ENCODE measurements at regions not wholly inside any gene's neighbourhood (a gene's known extent, or its start where the extent isn't known, plus 50 kb on each side); places are given as distances from the start of the nearest gene placed in this dataset.

GRCh38 chr1:37391211-37392011 is 83.0 kb upstream of the ZC3H12A start:
- no TSS peak for BruUV-seq (replicated peaks)
- CTCF ChIA-PET, result no interaction called here
- TF ChIP-seq, protein P1, sequence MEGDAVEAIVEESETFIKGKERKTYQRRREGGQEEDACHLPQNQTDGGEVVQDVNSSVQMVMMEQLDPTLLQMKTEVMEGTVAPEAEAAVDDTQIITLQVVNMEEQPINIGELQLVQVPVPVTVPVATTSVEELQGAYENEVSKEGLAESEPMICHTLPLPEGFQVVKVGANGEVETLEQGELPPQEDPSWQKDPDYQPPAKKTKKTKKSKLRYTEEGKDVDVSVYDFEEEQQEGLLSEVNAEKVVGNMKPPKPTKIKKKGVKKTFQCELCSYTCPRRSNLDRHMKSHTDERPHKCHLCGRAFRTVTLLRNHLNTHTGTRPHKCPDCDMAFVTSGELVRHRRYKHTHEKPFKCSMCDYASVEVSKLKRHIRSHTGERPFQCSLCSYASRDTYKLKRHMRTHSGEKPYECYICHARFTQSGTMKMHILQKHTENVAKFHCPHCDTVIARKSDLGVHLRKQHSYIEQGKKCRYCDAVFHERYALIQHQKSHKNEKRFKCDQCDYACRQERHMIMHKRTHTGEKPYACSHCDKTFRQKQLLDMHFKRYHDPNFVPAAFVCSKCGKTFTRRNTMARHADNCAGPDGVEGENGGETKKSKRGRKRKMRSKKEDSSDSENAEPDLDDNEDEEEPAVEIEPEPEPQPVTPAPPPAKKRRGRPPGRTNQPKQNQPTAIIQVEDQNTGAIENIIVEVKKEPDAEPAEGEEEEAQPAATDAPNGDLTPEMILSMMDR (IDR thresholded peaks at IDR 0.05; ENCODE audit: unreplicated experiment), result no peak

DNA sequence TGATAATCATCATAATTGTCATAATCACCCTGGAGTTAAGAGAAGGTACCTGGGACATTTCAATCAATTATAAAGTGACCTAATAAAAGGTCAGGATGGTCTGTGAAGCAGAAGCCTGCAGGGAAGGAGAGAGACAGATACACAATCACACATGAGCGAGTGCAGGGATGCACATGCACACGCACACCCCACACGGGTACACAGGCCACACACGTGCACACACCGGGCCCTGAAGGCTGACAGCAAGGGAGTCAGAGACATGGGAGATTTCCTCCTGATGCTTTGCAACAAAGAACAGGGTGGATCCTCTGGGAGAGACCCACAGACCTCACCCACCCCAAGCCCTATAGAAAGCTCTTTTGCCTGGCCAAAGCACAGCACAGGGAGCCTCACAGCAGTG is 82.3 kb upstream of the ZC3H12A start:
- Mint-ChIP-seq H3K4me3 (ENCODE audit: low read depth, unreplicated experiment) (no peak overlapping the region), H3K4me1 (ENCODE audit: low read depth, unreplicated experiment) (no peaks in the 10 kb centered on the region), H3K9me3 (ENCODE audit: low read depth, unreplicated experiment) (no peaks in the 10 kb centered on the region), H3K27me3 (ENCODE audit: unreplicated experiment) (peaks cover 77% of the 10 kb centered on the region), H3K36me3 (ENCODE audit: insufficient read depth, unreplicated experiment) (no peaks in the 10 kb centered on the region), H3K27ac (ENCODE audit: unreplicated experiment) (no peak overlapping the region)
- intact Hi-C loops (cut with micrococcal nuclease; ENCODE audit: unreplicated experiment), result no loop called here
- no TSS peak for BruUV-seq (replicated peaks)
- CTCF ChIA-PET, result no interaction called here
- no peak for DNase-seq
- TF ChIP-seq, protein P1 (IDR thresholded peaks at IDR 0.05; ENCODE audit: unreplicated experiment), result no peak

More at GRCh38 chr1:37391211-37392011, 83.0 kb upstream of the ZC3H12A start:
- H3K27me3 Mint-ChIP-seq (ENCODE audit: unreplicated experiment), result peaks cover 77% of the 10 kb centered on the region
- H3K4me1 Mint-ChIP-seq (ENCODE audit: low read depth, unreplicated experiment), result no peaks in the 10 kb centered on the region
- no peaks in the 10 kb centered on the region for H3K36me3 Mint-ChIP-seq (ENCODE audit: insufficient read depth, unreplicated experiment)
- no peak overlapping the region for H3K27ac Mint-ChIP-seq (ENCODE audit: unreplicated experiment)
- H3K4me3 Mint-ChIP-seq (ENCODE audit: low read depth, unreplicated experiment), result no peak overlapping the region
- intact Hi-C loops (cut with micrococcal nuclease; ENCODE audit: unreplicated experiment), result no loop called here
- DNase-seq, result peak; percentile 7
- H3K9me3 Mint-ChIP-seq (ENCODE audit: low read depth, unreplicated experiment), result no peaks in the 10 kb centered on the region

- no peaks in the 10 kb centered on the region for H3K36me3 Mint-ChIP-seq (ENCODE audit: insufficient read depth, unreplicated experiment)
- no peak overlapping the region for H3K27ac Mint-ChIP-seq (ENCODE audit: unreplicated experiment)
- no peak overlapping the region for H3K4me3 Mint-ChIP-seq (ENCODE audit: low read depth, unreplicated experiment)
- H3K4me1 Mint-ChIP-seq (ENCODE audit: low read depth, unreplicated experiment), result no peaks in the 10 kb centered on the region
- intact Hi-C loops (cut with micrococcal nuclease; ENCODE audit: unreplicated experiment), result no loop called here
- TF ChIP-seq, protein P1 (IDR thresholded peaks at IDR 0.05; ENCODE audit: unreplicated experiment), result no peak
- peaks cover 77% of the 10 kb centered on the region for H3K27me3 Mint-ChIP-seq (ENCODE audit: unreplicated experiment)
- DNase-seq, result no peak
- no peaks in the 10 kb centered on the region for H3K9me3 Mint-ChIP-seq (ENCODE audit: low read depth, unreplicated experiment)
- CTCF ChIA-PET, result interaction anchor here (0.6 kb wide), 1 partner anchor 116 kb away, joined by 4 read pairs; no protein-coding TSS in a partner anchor
- no TSS peak for BruUV-seq (replicated peaks)
Observed at GRCh38 chr1:37393173-37394120, 80.9 kb upstream of the ZC3H12A start.

DNA sequence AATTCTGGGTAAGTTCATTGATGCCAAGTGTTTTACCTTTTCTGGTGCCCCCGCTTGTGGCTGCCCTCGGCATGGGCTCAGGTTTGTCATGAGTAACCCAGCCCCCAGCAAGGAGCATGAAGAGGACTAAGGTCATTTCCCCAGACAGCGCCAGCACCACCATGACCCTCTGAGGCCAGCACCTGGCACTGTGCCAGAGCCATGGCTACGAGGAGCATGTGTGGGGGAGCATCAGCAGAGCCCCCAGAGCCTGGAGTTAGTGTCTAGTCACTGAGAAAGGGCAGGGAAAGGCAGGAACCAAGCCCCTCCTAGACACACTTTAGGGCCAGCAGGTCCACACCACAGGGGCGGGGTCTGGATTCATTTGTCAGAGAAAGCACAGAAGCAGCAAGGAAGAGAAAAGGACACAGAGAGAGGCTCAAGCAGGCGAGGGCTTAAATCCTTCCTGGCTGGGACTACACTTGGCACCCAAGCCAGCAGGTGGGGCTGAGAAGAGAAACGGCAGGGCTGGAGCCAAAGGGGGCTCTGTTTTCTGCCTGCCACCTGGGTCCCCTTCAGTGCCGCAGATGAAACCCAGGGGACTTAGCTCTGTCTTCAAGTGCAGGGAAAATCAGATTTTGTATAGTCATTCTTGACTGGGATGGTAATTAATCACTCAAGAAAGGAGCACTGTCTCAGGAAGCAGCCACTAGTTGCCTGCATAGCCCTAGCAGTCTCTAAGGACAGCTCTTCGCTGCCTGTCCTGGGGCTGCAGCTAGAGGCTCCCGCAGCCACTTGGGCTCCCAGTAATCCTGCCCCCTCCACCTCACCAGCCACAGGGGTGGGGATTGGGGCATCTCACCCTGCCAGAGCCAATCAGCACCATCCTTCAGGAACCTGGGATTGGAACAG is 79.6 kb upstream of the ZC3H12A start:
- no peak for DNase-seq
- no peaks in the 10 kb centered on the region for H3K9me3 Mint-ChIP-seq (ENCODE audit: low read depth, unreplicated experiment)
- no peaks in the 10 kb centered on the region for H3K36me3 Mint-ChIP-seq (ENCODE audit: insufficient read depth, unreplicated experiment)
- H3K4me3 Mint-ChIP-seq (ENCODE audit: low read depth, unreplicated experiment), result no peak overlapping the region
- H3K27me3 Mint-ChIP-seq (ENCODE audit: unreplicated experiment), result peaks cover 75% of the 10 kb centered on the region
- CTCF ChIA-PET, result interaction anchor here (0.6 kb wide), 1 partner anchor 10 kb away, joined by 9 read pairs; no protein-coding TSS in a partner anchor
- no peaks in the 10 kb centered on the region for H3K4me1 Mint-ChIP-seq (ENCODE audit: low read depth, unreplicated experiment)
- no peak overlapping the region for H3K27ac Mint-ChIP-seq (ENCODE audit: unreplicated experiment)
- intact Hi-C loops (cut with micrococcal nuclease; ENCODE audit: unreplicated experiment), result no loop called here
- TF ChIP-seq, protein P1 (IDR thresholded peaks at IDR 0.05; ENCODE audit: unreplicated experiment), result no peak
- BruUV-seq (replicated peaks), result no TSS peak
